ENCODE measurements at regions not wholly inside any gene's neighbourhood (a gene's known extent, or its start where the extent isn't known, plus 50 kb on each side); places are given as distances from the start of the nearest gene placed in this dataset.

GRCh38 chr6:95725344-95725743, 148.0 kb downstream of the MANEA start (continued):
- TF ChIP-seq ZNF646 (CRISPR knock-in tag; IDR thresholded peaks at IDR 0.05) = no peak
- no peak for TF ChIP-seq RBAK (CRISPR knock-in tag; IDR thresholded peaks at IDR 0.05)
- no peak for TF ChIP-seq ZNF362 (CRISPR knock-in tag; IDR thresholded peaks at IDR 0.05; ENCODE audit: borderline replicate concordance)
- TF ChIP-seq FUBP1 (CRISPR knock-in tag; IDR thresholded peaks at IDR 0.05; ENCODE audit: borderline replicate concordance) = no peak
- TF ChIP-seq ZNF678 (CRISPR knock-in tag; IDR thresholded peaks at IDR 0.05) = no peak
- no peak for TF ChIP-seq ZNF33B (CRISPR knock-in tag; IDR thresholded peaks at IDR 0.05)
- TF ChIP-seq ZNF878 (CRISPR knock-in tag; IDR thresholded peaks at IDR 0.05) = no peak
- no peak for TF ChIP-seq NCOA2 (CRISPR knock-in tag; IDR thresholded peaks at IDR 0.05)
- TF ChIP-seq TBL1XR1 (IDR thresholded peaks at IDR 0.05; ENCODE audit: borderline replicate concordance, low read length, partially characterized antibody) = no peak

Data from HepG2 (cell line).